Tibial artery (tissue), 4 donors: ENCODE measurements at regions not wholly inside any gene's neighbourhood (a gene's known extent, or its start where the extent isn't known, plus 50 kb on each side); places are given as distances from the start of the nearest gene placed in this dataset.
"Not testable (repeated sequence)": the region's sequence is repeated elsewhere in the genome, so short reads cannot be mapped to it uniquely, and the experiment has no call there.

Source experiments
- DNase-seq, 2 donors: peaks; one replicate each; pipeline ENCODE4 v3.0.0-alpha.2; 2019
- H3K27ac ChIP-seq, 2 donors: fragments of 200-600 bp; sonication (generic) in 1 of 2; 1 replicate in 1 of 2; 2 replicates in 1 of 2; pipeline ENCODE4 v1.5.1; 2018 to 2019; ENCODE audit warnings: mild to moderate bottlenecking in 1 of 2
- H3K27me3 ChIP-seq, 2 donors: fragments of 200-600 bp; sonication (generic) in 1 of 2; one replicate each; pipeline versions ENCODE4 v1.5.1 to v1.6.0; 2016 to 2019
- H3K36me3 ChIP-seq, 3 donors: fragments of 200-600 bp; sonication (generic) in 2 of 3; one replicate each; pipeline ENCODE4 v1.5.1; 2016 to 2019; ENCODE audit warnings: mild to moderate bottlenecking in 2 of 3
- H3K4me1 ChIP-seq, 4 donors: fragments of 200-600 bp; sonication (generic) in 2 of 4; 1 replicate in 3 of 4; 2 replicates in 1 of 4; pipeline ENCODE4 v1.5.1; 2016 to 2019
- H3K4me3 ChIP-seq, 2 donors: fragments of 200-600 bp; sonication (generic) in 1 of 2; 1 replicate in 1 of 2; 2 replicates in 1 of 2; pipeline ENCODE4 v1.5.1; 2018 to 2019; ENCODE audit warnings: mild to moderate bottlenecking in 2 of 2
- H3K9me3 ChIP-seq, 3 donors: fragments of 200-600 bp; sonication (generic) in 1 of 3; one replicate each; pipeline ENCODE4 v1.5.1; 2016 to 2019
- CTCF ChIP-seq, 2 experiments: fragments of 200-600 bp in 1 of 2; fragments of 450-650 bp in 1 of 2; IDR thresholded peaks; one replicate each; pipeline ENCODE4 v1.5.1; 2017 to 2019; ENCODE audit warnings: antibody characterized with exemption in 2 of 2, mild to moderate bottlenecking in 1 of 2, moderate library complexity in 1 of 2
- intact Hi-C: fragments of 100-400 bp; cut with DNase I; formaldehyde crosslinking; loops from one replicate; pipeline ENCODE4 v1.15.0; 2023; ENCODE audit warnings: low total_unique reads

GRCh38 chr13:50424993-50425392 lies 409.7 kb downstream of the KCNRG start:
- Histone ChIP-seq H3K36me3 (no peaks in the 10 kb centered on the region), H3K4me3 (no peak overlapping the region), H3K27ac (no peak overlapping the region), H3K27me3 (no peaks in the 10 kb centered on the region), H3K9me3 (no peaks in the 10 kb centered on the region), H3K4me1 (peaks cover 0 to 38% (median 17%) of the 10 kb centered on the region in 4 donors)
- TF ChIP-seq CTCF (IDR thresholded peaks at IDR 0.05): no peak
- intact Hi-C loops: no loop called here
- DNase-seq: no peak

GRCh38 chr13:50425772-50426171 lies 410.5 kb downstream of the KCNRG start:
- H3K27ac ChIP-seq: no peak overlapping the region
- H3K36me3 ChIP-seq: no peaks in the 10 kb centered on the region
- peaks cover 0 to 31% (median 12%) of the 10 kb centered on the region in 4 donors for H3K4me1 ChIP-seq
- H3K4me3 ChIP-seq: no peak overlapping the region
- no peak for TF ChIP-seq CTCF (IDR thresholded peaks at IDR 0.05)
- no peaks in the 10 kb centered on the region for H3K27me3 ChIP-seq
- intact Hi-C loops: no loop called here
- no peaks in the 10 kb centered on the region for H3K9me3 ChIP-seq
- DNase-seq: no peak

GRCh38 chr13:50426927-50427326 lies 411.7 kb downstream of the KCNRG start:
- H3K27me3 ChIP-seq: no peaks in the 10 kb centered on the region
- H3K9me3 ChIP-seq: no peaks in the 10 kb centered on the region
- H3K36me3 ChIP-seq: no peaks in the 10 kb centered on the region
- peaks cover 0 to 19% (median 1%) of the 10 kb centered on the region in 4 donors for H3K4me1 ChIP-seq
- no peak overlapping the region for H3K27ac ChIP-seq
- no peak for DNase-seq
- intact Hi-C loops: no loop called here
- TF ChIP-seq CTCF (IDR thresholded peaks at IDR 0.05): no peak
- no peak overlapping the region for H3K4me3 ChIP-seq

GRCh38 chr13:50427511-50427910 lies 412.3 kb downstream of the KCNRG start:
- H3K4me3 ChIP-seq, intact Hi-C loops, H3K27me3 ChIP-seq, H3K27ac ChIP-seq, H3K36me3 ChIP-seq, H3K9me3 ChIP-seq, DNase-seq: not testable (repeated sequence)
- H3K4me1 ChIP-seq: peaks cover 0 to 13% (median 0%) of the 10 kb centered on the region in 4 donors

GRCh38 chr13:50428183-50428877 lies 413.1 kb downstream of the KCNRG start:
- Histone ChIP-seq H3K36me3 (no peaks in the 10 kb centered on the region), H3K4me3 (no peak overlapping the region), H3K27ac (no peak overlapping the region), H3K4me1 (peaks cover 0 to 5% (median 0%) of the 10 kb centered on the region in 4 donors), H3K27me3 (no peaks in the 10 kb centered on the region), H3K9me3 (no peaks in the 10 kb centered on the region)
- TF ChIP-seq CTCF (IDR thresholded peaks at IDR 0.05): no peak
- intact Hi-C loops: no loop called here
- no peak for DNase-seq

GRCh38 chr13:50435011-50435410 lies 408.5 kb downstream of the DLEU7 start:
- Histone ChIP-seq H3K27me3 (no peaks in the 10 kb centered on the region), H3K36me3 (no peaks in the 10 kb centered on the region), H3K4me1 (no peaks in the 10 kb centered on the region), H3K9me3 (no peaks in the 10 kb centered on the region), H3K4me3 (no peak overlapping the region), H3K27ac (no peak overlapping the region)
- intact Hi-C loops: no loop called here
- DNase-seq: no peak
- no peak for TF ChIP-seq CTCF (IDR thresholded peaks at IDR 0.05)
